Ovary (tissue), 7 donors: ENCODE measurements at regions not wholly inside any gene's neighbourhood (a gene's known extent, or its start where the extent isn't known, plus 50 kb on each side); places are given as distances from the start of the nearest gene placed in this dataset.

ENCODE experiments used
- DNase-seq, 5 donors: peaks; one replicate each; pipeline ENCODE4 v3.0.0-alpha.2; 2019 to 2020
- H3K27ac ChIP-seq, 2 donors: fragments of 200-600 bp; one replicate each; pipeline versions ENCODE4 v1.5.1 to v1.8.0; 2019 to 2022
- H3K27me3 ChIP-seq: fragments of 200-600 bp; one replicate; pipeline ENCODE4 v1.8.0; 2022
- H3K36me3 ChIP-seq: fragments of 200-600 bp; sonication (generic); one replicate; pipeline ENCODE4 v1.5.1; 2019
- H3K4me1 ChIP-seq: one replicate; pipeline ENCODE4 v1.8.1; 2013; ENCODE audit warnings: mild to moderate bottlenecking, moderate library complexity; ENCODE audit not compliant: insufficient read depth
- H3K4me3 ChIP-seq: fragments of 200-600 bp; sonication (generic); one replicate; pipeline ENCODE4 v1.5.1; 2017
- H3K9me3 ChIP-seq, 2 donors: fragments of 200-600 bp in 1 of 2; sonication (generic) in 1 of 2; one replicate each; pipeline versions ENCODE4 v1.5.1 to v1.8.1; 2013 to 2019; ENCODE audit warnings: mild to moderate bottlenecking in 1 of 2, moderate library complexity in 1 of 2
- EP300 ChIP-seq: sonication (generic); formaldehyde crosslinking; IDR thresholded peaks from one replicate; pipeline ENCODE4 v1.6.1; 2017; ENCODE audit warnings: antibody characterized with exemption
- POLR2A ChIP-seq: fragments of 450-650 bp; IDR thresholded peaks from one replicate; pipeline ENCODE4 v1.6.1; 2017; ENCODE audit warnings: antibody characterized with exemption, mild to moderate bottlenecking, moderate library complexity
- WGBS, 3 donors: extraction: QIAGEN DNeasy Blood & Tissue Kit in 1 of 3; methylation state at CpG; one replicate each; pipeline versions ENCODE4 v1.1.5 to v1.1.7; 2013 to 2017; 5-methylcytosine and 5-hydroxymethylcytosine counted together
- intact Hi-C, 4 donors: fragments of 100-400 bp; cut with DNase I; formaldehyde crosslinking; loops; one replicate each; pipeline versions ENCODE4 v1.11.0 to v1.15.1; 2022 to 2023
- TF ChIP-seq, protein P1 (sequence below), 3 donors: fragments of 450-650 bp in 2 of 3; fragments of 200-600 bp in 1 of 3; IDR thresholded peaks; one replicate each; pipeline versions ENCODE4 v1.5.1 to v1.8.0; 2016 to 2022; ENCODE audit warnings: antibody characterized with exemption in 3 of 3, mild to moderate bottlenecking in 1 of 3
- donor health status: DM: no; HTN: no; CAD: no; lungs with moderate emphysema.
- donor health status: DM: no; HTN: no; CAD: no.
- donor health status: Bipolar disorder and iron deficiency.
- donor health status: DM: no; HTN: no; CAD: no.
- donor health status: DM: yes; HTN: yes; CAD: no.

DNA sequence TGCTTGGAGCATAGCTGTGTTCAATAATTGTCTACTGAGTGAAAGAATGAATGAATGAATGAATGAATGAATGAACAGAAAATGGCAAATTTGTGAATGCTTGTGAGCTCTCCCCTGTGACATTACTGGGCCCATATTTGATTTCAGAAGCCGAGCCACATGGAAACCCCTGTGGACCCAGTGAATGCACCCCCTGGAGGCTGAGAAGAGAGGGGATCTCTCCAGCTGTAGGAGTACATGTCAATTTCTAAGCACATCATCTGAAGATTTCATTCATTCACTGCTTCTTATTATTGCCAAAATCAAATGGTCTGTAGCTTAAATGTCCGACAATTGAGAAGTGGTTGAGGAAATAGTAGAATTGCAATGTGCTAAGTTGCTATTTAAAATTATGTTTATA is 58.3 kb upstream of the DOCK1 start:
- Histone ChIP-seq H3K9me3 (no peaks in the 10 kb centered on the region), H3K27ac (no peak overlapping the region), H3K4me1 (no peaks in the 10 kb centered on the region), H3K27me3 (no peaks in the 10 kb centered on the region), H3K4me3 (no peak overlapping the region), H3K36me3 (no peaks in the 10 kb centered on the region)
- intact Hi-C loops: no loop called here
- WGBS, 3 donors: 87 to 89% (median 87%) methylated on average over 2 of the region's 2 CpGs
- no peak for DNase-seq
- TF ChIP-seq POLR2A: no peak
- no peak for TF ChIP-seq EP300
- TF ChIP-seq, protein P1, sequence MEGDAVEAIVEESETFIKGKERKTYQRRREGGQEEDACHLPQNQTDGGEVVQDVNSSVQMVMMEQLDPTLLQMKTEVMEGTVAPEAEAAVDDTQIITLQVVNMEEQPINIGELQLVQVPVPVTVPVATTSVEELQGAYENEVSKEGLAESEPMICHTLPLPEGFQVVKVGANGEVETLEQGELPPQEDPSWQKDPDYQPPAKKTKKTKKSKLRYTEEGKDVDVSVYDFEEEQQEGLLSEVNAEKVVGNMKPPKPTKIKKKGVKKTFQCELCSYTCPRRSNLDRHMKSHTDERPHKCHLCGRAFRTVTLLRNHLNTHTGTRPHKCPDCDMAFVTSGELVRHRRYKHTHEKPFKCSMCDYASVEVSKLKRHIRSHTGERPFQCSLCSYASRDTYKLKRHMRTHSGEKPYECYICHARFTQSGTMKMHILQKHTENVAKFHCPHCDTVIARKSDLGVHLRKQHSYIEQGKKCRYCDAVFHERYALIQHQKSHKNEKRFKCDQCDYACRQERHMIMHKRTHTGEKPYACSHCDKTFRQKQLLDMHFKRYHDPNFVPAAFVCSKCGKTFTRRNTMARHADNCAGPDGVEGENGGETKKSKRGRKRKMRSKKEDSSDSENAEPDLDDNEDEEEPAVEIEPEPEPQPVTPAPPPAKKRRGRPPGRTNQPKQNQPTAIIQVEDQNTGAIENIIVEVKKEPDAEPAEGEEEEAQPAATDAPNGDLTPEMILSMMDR (IDR thresholded peaks at IDR 0.05): no peak

DNA sequence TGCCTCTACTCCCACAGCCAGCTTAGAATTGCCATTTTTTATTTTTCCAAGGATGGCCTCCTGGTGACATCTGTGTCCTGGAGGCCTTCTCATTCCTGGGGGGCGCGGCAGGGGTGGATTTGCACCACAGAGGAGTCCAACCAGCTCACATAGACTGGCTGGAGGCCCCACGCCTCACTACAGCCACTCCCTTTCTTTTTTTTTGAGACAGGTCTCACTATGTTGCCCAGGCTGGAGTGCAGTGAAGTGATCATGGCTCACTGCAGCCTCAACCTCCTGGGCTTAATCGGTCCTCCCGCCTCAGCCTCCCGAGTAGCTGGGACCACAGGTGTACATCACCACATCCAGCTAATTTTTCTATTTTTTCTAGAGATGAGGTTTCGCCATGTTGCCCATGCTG is 57.6 kb upstream of the DOCK1 start:
- no peak for TF ChIP-seq POLR2A
- TF ChIP-seq, protein P1 (IDR thresholded peaks at IDR 0.05): no peak
- no peak for TF ChIP-seq EP300
- no peak overlapping the region for H3K4me3 ChIP-seq
- no peaks in the 10 kb centered on the region for H3K36me3 ChIP-seq
- no peak overlapping the region for H3K27ac ChIP-seq
- intact Hi-C loops: no loop called here
- H3K4me1 ChIP-seq: no peaks in the 10 kb centered on the region
- H3K27me3 ChIP-seq: no peaks in the 10 kb centered on the region
- 92 to 98% (median 92%) methylated on average over 7 of the region's 7 CpGs for WGBS, 3 donors
- no peaks in the 10 kb centered on the region for H3K9me3 ChIP-seq
- no peak for DNase-seq

GRCh38 chr10:126849646-126850045 is 55.6 kb upstream of the DOCK1 start:
- Histone ChIP-seq H3K4me1 (no peaks in the 10 kb centered on the region), H3K9me3 (no peaks in the 10 kb centered on the region), H3K4me3 (no peak overlapping the region), H3K36me3 (no peaks in the 10 kb centered on the region), H3K27me3 (no peaks in the 10 kb centered on the region), H3K27ac (no peak overlapping the region)
- DNase-seq: no peak
- 94 to 98% (median 95%) methylated on average over 3 of the region's 3 CpGs for WGBS, 3 donors
- intact Hi-C loops: no loop called here
- TF ChIP-seq EP300: no peak
- TF ChIP-seq, protein P1 (IDR thresholded peaks at IDR 0.05): no peak
- TF ChIP-seq POLR2A: no peak

GRCh38 chr10:126851414-126852108 is 53.7 kb upstream of the DOCK1 start:
- no peak overlapping the region for H3K27ac ChIP-seq
- H3K4me1 ChIP-seq: no peaks in the 10 kb centered on the region
- no peaks in the 10 kb centered on the region for H3K9me3 ChIP-seq
- WGBS, 3 donors: 80 to 84% (median 81%) methylated on average over 7 of the region's 7 CpGs
- no peaks in the 10 kb centered on the region for H3K36me3 ChIP-seq
- intact Hi-C loops: no loop called here
- no peaks in the 10 kb centered on the region for H3K27me3 ChIP-seq
- TF ChIP-seq, protein P1 (IDR thresholded peaks at IDR 0.05): no peak
- TF ChIP-seq EP300: no peak
- no peak for TF ChIP-seq POLR2A
- no peak for DNase-seq
- no peak overlapping the region for H3K4me3 ChIP-seq
